VCaP (cell line): ENCODE measurements at regions not wholly inside any gene's neighbourhood (a gene's known extent, or its start where the extent isn't known, plus 50 kb on each side); places are given as distances from the start of the nearest gene placed in this dataset.

Source experiments
- H3K27ac ChIP-seq: fragments of 450-650 bp; 2 replicates; pipeline ENCODE4 v1.5.1; 2017
- TF ChIP-seq, protein P1 (sequence below): fragments of 450-650 bp; conservative IDR thresholded peaks from 2 replicates; pipeline ENCODE4 v1.5.1; 2017; ENCODE audit warnings: mild to moderate bottlenecking, moderate library complexity

DNA sequence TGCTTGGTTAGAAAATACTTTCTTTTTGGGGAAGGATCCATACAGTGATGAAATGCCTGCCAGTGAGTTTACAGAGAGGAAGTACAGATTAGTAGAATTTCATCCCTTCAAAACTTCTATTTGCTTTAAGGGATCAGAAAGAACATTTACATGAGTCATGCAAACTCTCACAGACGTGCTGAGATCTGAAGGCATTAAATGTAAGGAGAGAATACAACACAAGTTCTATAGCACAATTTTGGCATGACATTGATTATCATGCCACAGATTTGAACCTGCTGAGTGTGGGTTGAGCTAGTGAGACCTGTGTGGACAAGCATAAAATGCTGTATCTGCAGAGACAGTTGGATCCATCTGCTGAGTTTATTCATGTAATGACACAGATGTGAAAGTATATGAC lies 613.6 kb upstream of the SEMA6A start:
- H3K27ac ChIP-seq = no peak overlapping the region
- TF ChIP-seq, protein P1, sequence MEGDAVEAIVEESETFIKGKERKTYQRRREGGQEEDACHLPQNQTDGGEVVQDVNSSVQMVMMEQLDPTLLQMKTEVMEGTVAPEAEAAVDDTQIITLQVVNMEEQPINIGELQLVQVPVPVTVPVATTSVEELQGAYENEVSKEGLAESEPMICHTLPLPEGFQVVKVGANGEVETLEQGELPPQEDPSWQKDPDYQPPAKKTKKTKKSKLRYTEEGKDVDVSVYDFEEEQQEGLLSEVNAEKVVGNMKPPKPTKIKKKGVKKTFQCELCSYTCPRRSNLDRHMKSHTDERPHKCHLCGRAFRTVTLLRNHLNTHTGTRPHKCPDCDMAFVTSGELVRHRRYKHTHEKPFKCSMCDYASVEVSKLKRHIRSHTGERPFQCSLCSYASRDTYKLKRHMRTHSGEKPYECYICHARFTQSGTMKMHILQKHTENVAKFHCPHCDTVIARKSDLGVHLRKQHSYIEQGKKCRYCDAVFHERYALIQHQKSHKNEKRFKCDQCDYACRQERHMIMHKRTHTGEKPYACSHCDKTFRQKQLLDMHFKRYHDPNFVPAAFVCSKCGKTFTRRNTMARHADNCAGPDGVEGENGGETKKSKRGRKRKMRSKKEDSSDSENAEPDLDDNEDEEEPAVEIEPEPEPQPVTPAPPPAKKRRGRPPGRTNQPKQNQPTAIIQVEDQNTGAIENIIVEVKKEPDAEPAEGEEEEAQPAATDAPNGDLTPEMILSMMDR = no peak

DNA sequence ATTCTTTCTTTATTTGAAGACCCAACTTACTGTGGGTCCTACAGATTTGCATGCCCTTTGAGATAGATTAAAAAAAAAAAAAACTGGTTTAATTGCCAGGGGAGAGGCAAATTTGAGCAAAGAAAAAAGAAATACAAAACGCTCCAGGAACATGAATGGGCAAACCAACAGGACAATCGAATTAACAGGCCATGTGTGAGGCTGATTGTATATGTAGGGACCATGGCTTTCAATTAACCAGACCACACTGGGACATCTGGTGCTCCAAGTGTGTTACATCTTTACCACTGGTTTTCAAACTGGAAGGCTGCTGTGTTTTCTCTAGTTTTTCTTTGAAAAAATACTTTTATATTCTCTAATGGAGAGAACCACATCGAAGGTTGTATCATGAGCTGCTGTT lies 612.1 kb upstream of the SEMA6A start:
- no peak overlapping the region for H3K27ac ChIP-seq
- TF ChIP-seq, protein P1 = no peak

DNA sequence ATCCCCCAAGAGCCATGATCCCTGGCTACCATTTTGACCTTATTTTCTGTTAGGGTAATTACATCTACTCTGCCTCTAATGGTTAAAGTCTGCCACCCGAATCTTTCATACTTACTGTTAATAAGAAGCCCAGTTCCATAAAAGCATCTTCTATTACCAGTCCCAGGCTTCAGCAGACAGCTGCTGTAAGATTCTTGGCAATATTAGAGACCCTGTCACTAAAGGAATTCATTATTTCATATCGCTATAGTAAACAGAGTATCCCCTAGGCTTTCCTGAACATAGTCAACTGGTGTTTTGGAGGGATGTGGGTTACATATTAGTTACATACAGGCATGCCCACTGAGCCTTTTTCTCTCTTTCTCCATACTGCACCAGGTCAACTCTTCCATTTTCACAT lies 608.7 kb upstream of the SEMA6A start:
- TF ChIP-seq, protein P1 = no peak

DNA sequence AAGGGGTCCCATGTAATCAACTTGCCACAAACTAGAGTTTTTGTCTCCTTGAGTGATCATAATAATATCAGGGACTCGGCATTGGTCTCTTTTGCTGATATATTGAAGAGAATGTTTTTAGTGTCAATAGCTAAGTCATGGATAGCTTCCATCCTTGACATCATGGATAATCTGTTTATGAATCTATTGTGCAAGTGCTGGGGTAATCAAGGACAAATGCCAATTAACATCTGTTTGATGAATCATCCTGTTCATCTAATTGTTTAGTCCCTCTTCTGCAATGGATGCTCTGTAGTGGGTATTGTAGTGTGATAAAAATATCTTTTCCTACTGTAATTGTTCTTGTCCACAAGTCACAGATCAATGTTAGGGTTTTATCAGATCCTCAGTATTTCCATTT lies 607.5 kb upstream of the SEMA6A start:
- no peak overlapping the region for H3K27ac ChIP-seq
- TF ChIP-seq, protein P1 = no peak

More for the DNA sequence above, 608.7 kb upstream of the SEMA6A start:
- H3K27ac ChIP-seq = no peak overlapping the region

DNA sequence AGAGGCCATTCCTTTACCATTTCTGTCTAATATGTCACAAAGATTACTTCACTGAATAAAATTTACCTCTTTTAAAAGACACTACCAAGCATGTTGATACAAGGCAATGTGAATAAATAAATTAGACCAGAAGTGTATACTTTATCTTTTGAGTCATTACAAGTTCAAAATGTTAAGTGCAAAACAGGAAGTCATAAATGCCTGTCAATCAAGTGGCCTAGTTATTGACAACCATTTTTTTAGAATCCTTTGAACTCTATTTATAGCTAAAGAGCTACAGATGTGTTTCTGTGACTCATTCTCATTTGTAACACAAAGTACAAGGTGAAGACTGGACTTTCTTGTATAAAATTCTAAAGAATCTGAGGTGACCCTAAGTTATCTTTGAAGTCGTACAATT lies 602.7 kb upstream of the SEMA6A start:
- H3K27ac ChIP-seq = no peak overlapping the region

DNA sequence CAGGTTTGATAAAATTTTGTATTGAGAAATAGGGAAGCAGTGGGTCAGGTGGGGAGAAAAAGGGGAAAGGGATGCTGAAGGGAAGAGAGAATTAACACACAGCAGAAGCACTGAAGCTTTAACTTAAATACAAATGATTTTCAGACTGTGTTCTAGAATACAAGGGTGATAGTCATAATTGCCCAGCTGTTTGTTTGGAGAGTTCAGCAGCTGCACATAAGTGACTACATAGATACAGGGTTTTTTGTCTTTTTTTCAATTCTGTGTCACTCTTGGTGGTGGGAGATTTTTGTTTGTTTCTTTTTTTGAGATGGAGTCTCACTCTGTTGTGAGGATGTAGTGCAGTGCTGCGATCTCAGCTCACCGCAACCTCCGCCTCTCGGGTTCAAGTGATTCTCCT lies 590.4 kb upstream of the SEMA6A start:
- TF ChIP-seq, protein P1 = no peak
- no peak overlapping the region for H3K27ac ChIP-seq

More for the DNA sequence above, 602.7 kb upstream of the SEMA6A start:
- TF ChIP-seq, protein P1 = no peak

DNA sequence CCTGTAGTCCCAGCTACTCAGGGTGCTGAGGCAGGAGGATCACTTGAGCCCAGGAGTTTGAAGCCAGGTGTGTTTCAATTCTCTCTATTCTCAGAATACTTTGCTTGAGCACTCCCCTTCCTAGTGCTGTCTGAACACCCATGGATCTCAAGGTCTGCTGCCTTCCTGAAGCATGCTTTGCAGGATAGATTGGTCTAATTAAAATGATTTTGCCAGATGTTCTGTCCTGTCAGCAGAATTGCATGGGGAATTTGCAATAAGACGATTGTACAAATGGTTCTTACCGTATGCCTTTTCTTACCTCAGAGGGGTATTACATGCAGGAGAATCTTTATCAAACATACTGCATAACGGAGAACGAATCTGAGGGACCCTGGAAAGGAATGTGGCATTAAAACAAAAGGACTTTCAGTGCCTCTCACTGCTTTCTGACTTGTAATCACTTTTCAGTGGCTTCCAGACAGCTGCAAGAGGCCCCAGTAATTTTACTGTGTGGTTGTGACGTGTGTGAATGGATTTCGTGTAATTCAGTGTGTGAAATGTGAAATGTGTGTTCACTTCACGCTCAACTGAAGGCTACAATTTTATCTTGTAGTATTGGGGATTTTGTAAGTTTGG lies 587.2 kb upstream of the SEMA6A start:
- H3K27ac ChIP-seq = no peak overlapping the region
- TF ChIP-seq, protein P1 = no peak
